ENCODE measurements at regions not wholly inside any gene's neighbourhood (a gene's known extent, or its start where the extent isn't known, plus 50 kb on each side); places are given as distances from the start of the nearest gene placed in this dataset.

- no peaks in the 10 kb centered on the region for H3K27me3 ChIP-seq
- in situ Hi-C loops (cut with MboI; ENCODE audit: low pct_ligation_motif_present in 1 of 4, low pct_unique_long_range_greater_than_20kb in 1 of 4, low sequenced_read_pairs in 3 of 4) (no loop called here), intact Hi-C loops (cut with DNase I; ENCODE audit: low total_unique reads) (no loop called here)
- H3K4me1 ChIP-seq = no peaks in the 10 kb centered on the region
- no peak overlapping the region for H3K4me3 ChIP-seq
- no peaks in the 10 kb centered on the region for H3K36me3 ChIP-seq
- TF ChIP-seq, protein P1, sequence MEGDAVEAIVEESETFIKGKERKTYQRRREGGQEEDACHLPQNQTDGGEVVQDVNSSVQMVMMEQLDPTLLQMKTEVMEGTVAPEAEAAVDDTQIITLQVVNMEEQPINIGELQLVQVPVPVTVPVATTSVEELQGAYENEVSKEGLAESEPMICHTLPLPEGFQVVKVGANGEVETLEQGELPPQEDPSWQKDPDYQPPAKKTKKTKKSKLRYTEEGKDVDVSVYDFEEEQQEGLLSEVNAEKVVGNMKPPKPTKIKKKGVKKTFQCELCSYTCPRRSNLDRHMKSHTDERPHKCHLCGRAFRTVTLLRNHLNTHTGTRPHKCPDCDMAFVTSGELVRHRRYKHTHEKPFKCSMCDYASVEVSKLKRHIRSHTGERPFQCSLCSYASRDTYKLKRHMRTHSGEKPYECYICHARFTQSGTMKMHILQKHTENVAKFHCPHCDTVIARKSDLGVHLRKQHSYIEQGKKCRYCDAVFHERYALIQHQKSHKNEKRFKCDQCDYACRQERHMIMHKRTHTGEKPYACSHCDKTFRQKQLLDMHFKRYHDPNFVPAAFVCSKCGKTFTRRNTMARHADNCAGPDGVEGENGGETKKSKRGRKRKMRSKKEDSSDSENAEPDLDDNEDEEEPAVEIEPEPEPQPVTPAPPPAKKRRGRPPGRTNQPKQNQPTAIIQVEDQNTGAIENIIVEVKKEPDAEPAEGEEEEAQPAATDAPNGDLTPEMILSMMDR (IDR thresholded peaks at IDR 0.05) = no peak
- TF ChIP-seq POLR2A (IDR thresholded peaks at IDR 0.05) = no peak
- no peak for TF ChIP-seq POLR2AphosphoS5 (IDR thresholded peaks at IDR 0.05)
- TF ChIP-seq EP300 (IDR thresholded peaks at IDR 0.05; ENCODE audit: low read depth) = no peak
- no peak overlapping the region for H3K27ac ChIP-seq
- no peak for DNase-seq
- H3K9me3 ChIP-seq = peaks cover 4 to 16% of the 10 kb centered on the region in 2 donors
- WGBS, 2 donors (ENCODE audit: low coverage in 1 of 2) = 33 to 48% methylated on average over 1 of the region's 1 CpG
Measured at GRCh38 chr7:136198168-136198567, 221.0 kb upstream of the MTPN start.

- peaks cover 4 to 16% of the 10 kb centered on the region in 2 donors for H3K9me3 ChIP-seq
- H3K27me3 ChIP-seq = no peaks in the 10 kb centered on the region
- 77 to 100% methylated on average over 1 of the region's 1 CpG for WGBS, 2 donors (ENCODE audit: low coverage in 1 of 2)
- in situ Hi-C loops (cut with MboI; ENCODE audit: low pct_ligation_motif_present in 1 of 4, low pct_unique_long_range_greater_than_20kb in 1 of 4, low sequenced_read_pairs in 3 of 4) (no loop called here), intact Hi-C loops (cut with DNase I; ENCODE audit: low total_unique reads) (no loop called here)
- TF ChIP-seq POLR2AphosphoS5 (IDR thresholded peaks at IDR 0.05) (no peak), POLR2A (IDR thresholded peaks at IDR 0.05) (no peak), EP300 (IDR thresholded peaks at IDR 0.05; ENCODE audit: low read depth) (no peak)
- TF ChIP-seq, protein P1 (IDR thresholded peaks at IDR 0.05) = no peak
- no peak for DNase-seq
- no peaks in the 10 kb centered on the region for H3K36me3 ChIP-seq
- no peaks in the 10 kb centered on the region for H3K4me1 ChIP-seq
- no peak overlapping the region for H3K27ac ChIP-seq
- no peak overlapping the region for H3K4me3 ChIP-seq
Measured at GRCh38 chr7:136194878-136195277, 217.7 kb upstream of the MTPN start.

GRCh38 chr7:136193940-136194339 is 216.8 kb upstream of the MTPN start:
- Histone ChIP-seq H3K4me3 (no peak overlapping the region), H3K36me3 (no peaks in the 10 kb centered on the region), H3K4me1 (no peaks in the 10 kb centered on the region), H3K9me3 (peaks cover 4 to 16% of the 10 kb centered on the region in 2 donors), H3K27ac (no peak overlapping the region), H3K27me3 (no peaks in the 10 kb centered on the region)
- DNase-seq = no peak
- intact Hi-C loops (cut with DNase I; ENCODE audit: low total_unique reads) (no loop called here), in situ Hi-C loops (cut with MboI; ENCODE audit: low pct_ligation_motif_present in 1 of 4, low pct_unique_long_range_greater_than_20kb in 1 of 4, low sequenced_read_pairs in 3 of 4) (no loop called here)
- no peak for TF ChIP-seq POLR2A (IDR thresholded peaks at IDR 0.05)
- TF ChIP-seq, protein P1 (IDR thresholded peaks at IDR 0.05) = no peak
- no peak for TF ChIP-seq EP300 (IDR thresholded peaks at IDR 0.05; ENCODE audit: low read depth)
- TF ChIP-seq POLR2AphosphoS5 (IDR thresholded peaks at IDR 0.05) = no peak
- WGBS, 2 donors (ENCODE audit: low coverage in 1 of 2) = 75 to 84% methylated on average over 6 of the region's 6 CpGs

DNA sequence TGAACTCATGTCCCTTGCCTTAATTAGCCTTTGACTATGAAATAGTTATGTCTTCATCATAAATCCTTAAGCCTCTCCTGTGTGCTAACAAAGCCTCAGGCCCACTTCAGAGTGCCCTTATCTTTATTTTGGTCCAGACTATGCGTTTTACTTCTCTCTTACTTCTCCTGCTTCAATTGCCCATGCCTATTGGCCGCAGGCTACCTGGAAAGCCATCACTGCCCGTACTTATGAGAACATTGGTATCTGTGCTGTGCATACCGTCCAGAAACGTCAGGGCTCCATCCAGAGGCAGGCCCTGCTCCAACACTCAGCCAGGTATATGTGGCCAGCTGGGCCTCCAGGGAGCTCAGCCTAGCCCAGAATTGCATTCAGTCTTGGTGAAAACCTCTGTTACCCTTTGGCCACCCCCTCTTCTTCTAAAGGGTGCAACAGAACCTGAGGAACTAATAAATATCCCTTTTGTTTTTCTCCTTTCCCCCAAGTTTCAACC is 212.4 kb upstream of the MTPN start:
- Histone ChIP-seq H3K27ac (no peak overlapping the region), H3K27me3 (no peaks in the 10 kb centered on the region), H3K9me3 (no peaks in the 10 kb centered on the region), H3K4me3 (no peak overlapping the region), H3K4me1 (no peaks in the 10 kb centered on the region), H3K36me3 (no peaks in the 10 kb centered on the region)
- intact Hi-C loops (cut with DNase I; ENCODE audit: low total_unique reads) = no loop called here
- 40 to 85% methylated on average over 1 to 5 of the region's 5 CpGs for WGBS, 2 donors (ENCODE audit: low coverage in 1 of 2)
- TF ChIP-seq, protein P1 (IDR thresholded peaks at IDR 0.05) = no peak
- no peak for TF ChIP-seq POLR2AphosphoS5 (IDR thresholded peaks at IDR 0.05)
- TF ChIP-seq EP300 (IDR thresholded peaks at IDR 0.05; ENCODE audit: low read depth) = no peak
- no peak for TF ChIP-seq POLR2A (IDR thresholded peaks at IDR 0.05)
- DNase-seq = no peak
- in situ Hi-C loops (cut with MboI; ENCODE audit: low pct_ligation_motif_present in 1 of 4, low pct_unique_long_range_greater_than_20kb in 1 of 4, low sequenced_read_pairs in 3 of 4) = no loop called here

Data from transverse colon (tissue), 4 donors.